ENCODE measurements at regions not wholly inside any gene's neighbourhood (a gene's known extent, or its start where the extent isn't known, plus 50 kb on each side); places are given as distances from the start of the nearest gene placed in this dataset.

DNA sequence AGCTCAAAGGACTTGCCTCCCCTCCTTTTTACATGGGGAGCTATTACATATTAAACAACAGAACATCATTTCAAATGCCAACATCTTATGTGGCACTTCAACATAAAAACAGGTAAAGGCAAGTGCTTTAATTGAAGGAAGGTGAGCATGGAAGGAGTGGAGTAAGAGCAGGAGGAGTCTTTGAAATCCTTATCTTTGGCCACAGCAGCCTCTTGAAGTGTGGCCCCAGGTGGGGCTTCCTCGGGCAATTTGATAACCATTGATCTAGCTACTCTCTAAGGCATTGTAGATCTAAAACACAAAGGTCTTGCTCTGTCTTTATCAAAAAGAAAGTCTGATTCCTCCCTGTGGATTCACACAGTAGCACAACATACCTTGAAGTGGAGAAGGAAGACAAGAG lies 70.9 kb upstream of the PPP2R5A start:
- no peak for TF ChIP-seq SMC3 (IDR thresholded peaks at IDR 0.05; ENCODE audit: low read depth, low read length)
- TF ChIP-seq CHD1 (IDR thresholded peaks at IDR 0.05; ENCODE audit: low read depth, low read length): no peak
- no peak for TF ChIP-seq RAD21 (IDR thresholded peaks at IDR 0.05; ENCODE audit: low read length)
- TF ChIP-seq BHLHE40 (IDR thresholded peaks at IDR 0.05; ENCODE audit: low read depth, low read length): no peak
- TF ChIP-seq RFX5 (IDR thresholded peaks at IDR 0.05; ENCODE audit: low read depth, low read length): no peak
- no peak for TF ChIP-seq CEBPB (IDR thresholded peaks at IDR 0.05; ENCODE audit: low read depth, low read length)
- no peak for TF ChIP-seq POLR2A (IDR thresholded peaks at IDR 0.05; ENCODE audit: low read depth, low read length)
- TF ChIP-seq USF2 (IDR thresholded peaks at IDR 0.05; ENCODE audit: low read depth, low read length): no peak
- TF ChIP-seq RCOR1 (IDR thresholded peaks at IDR 0.05; ENCODE audit: insufficient replicate concordance, low read length): no peak
- TF ChIP-seq, protein P1, sequence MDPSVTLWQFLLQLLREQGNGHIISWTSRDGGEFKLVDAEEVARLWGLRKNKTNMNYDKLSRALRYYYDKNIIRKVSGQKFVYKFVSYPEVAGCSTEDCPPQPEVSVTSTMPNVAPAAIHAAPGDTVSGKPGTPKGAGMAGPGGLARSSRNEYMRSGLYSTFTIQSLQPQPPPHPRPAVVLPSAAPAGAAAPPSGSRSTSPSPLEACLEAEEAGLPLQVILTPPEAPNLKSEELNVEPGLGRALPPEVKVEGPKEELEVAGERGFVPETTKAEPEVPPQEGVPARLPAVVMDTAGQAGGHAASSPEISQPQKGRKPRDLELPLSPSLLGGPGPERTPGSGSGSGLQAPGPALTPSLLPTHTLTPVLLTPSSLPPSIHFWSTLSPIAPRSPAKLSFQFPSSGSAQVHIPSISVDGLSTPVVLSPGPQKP (IDR thresholded peaks at IDR 0.05; ENCODE audit: borderline replicate concordance, low read depth, low read length): no peak
- no peak for TF ChIP-seq NFE2L2 (IDR thresholded peaks at IDR 0.05; ENCODE audit: low read depth, low read length)
- H3K79me1 ChIP-seq (ENCODE audit: low read depth in 1 of 2, low read length in 2 of 2): no peaks in the 10 kb centered on the region
- H2BK120ac ChIP-seq (ENCODE audit: low read depth, low read length): no peak overlapping the region
- H3K27ac ChIP-seq (ENCODE audit: insufficient read depth, low read length): no peak overlapping the region
- dilution Hi-C loops (cut with HindIII; ENCODE audit: low sequenced_read_pairs, unreplicated experiment) (no loop called here), intact Hi-C loops (cut with micrococcal nuclease) (no loop called here), in situ Hi-C loops (cut with MboI; ENCODE audit: low sequenced_read_pairs) (no loop called here)
- H4K20me1 ChIP-seq (ENCODE audit: insufficient read depth, low read length): no peaks in the 10 kb centered on the region
- H2BK20ac ChIP-seq (ENCODE audit: low read depth, low read length): no peak overlapping the region
- peaks cover 2% of the 10 kb centered on the region for H3K4me1 ChIP-seq (ENCODE audit: control insufficient read depth, insufficient read depth, low read length)
- ChIA-PET POLR2A (ENCODE audit: unreplicated experiment) (no interaction called here), CTCF (interaction anchor here (1.2 kb wide), 1 partner anchor 11 kb away, joined by 3 read pairs; no protein-coding TSS in a partner anchor)
- no peak overlapping the region for H4K91ac ChIP-seq (ENCODE audit: insufficient read depth, low read depth, low read length)
- no TSS peak for BruUV-seq (replicated peaks)
- no peak overlapping the region for H2AK5ac ChIP-seq (ENCODE audit: low read depth, low read length)
- no peaks in the 10 kb centered on the region for H3K9me3 ChIP-seq (ENCODE audit: control insufficient read depth, insufficient read depth, low read length)
- DNase-seq (no peak), ATAC-seq (ENCODE audit: low read depth) (no peak)
- H3K14ac ChIP-seq (replicated peaks; ENCODE audit: low read depth, low read length): no peak overlapping the region
- no peak overlapping the region for H3K18ac ChIP-seq (ENCODE audit: low read depth, low read length)
- no peaks in the 10 kb centered on the region for H3K36me3 ChIP-seq (ENCODE audit: control insufficient read depth, insufficient read depth, low read length)
- H4K5ac ChIP-seq (ENCODE audit: low read depth, low read length): no peak overlapping the region
- no peak overlapping the region for H4K8ac ChIP-seq (ENCODE audit: low read depth in 2 of 2, low read length in 2 of 2)
- no peak overlapping the region for H3K4me2 ChIP-seq (ENCODE audit: low read depth, low read length)
- no CpG with 5 or more reads among the region's 1 CpG for WGBS, 2 experiments (ENCODE audit: extremely low coverage in 2 of 2, insufficient read length in 1 of 2)
- H3K4me3 ChIP-seq (ENCODE audit: insufficient read depth, low read depth, low read length): no peak overlapping the region
- H3K4ac ChIP-seq (ENCODE audit: low read depth, low read length): no peak overlapping the region
- peaks cover 4% of the 10 kb centered on the region; the same call in 1 of the 2 replicates for H3K9me1 ChIP-seq (ENCODE audit: insufficient read depth, low read length)
- no peak overlapping the region for H3K9ac ChIP-seq (ENCODE audit: low read depth, low read length)
- no peak overlapping the region for H3K23ac ChIP-seq (ENCODE audit: low read depth, low read length)
- no peak overlapping the region for H2AFZ ChIP-seq (replicated peaks; ENCODE audit: low read length, poor library complexity)
- H3K27me3 ChIP-seq (ENCODE audit: control insufficient read depth, insufficient read depth, low read length): no peaks in the 10 kb centered on the region
- H3K56ac ChIP-seq (ENCODE audit: extremely low read depth, insufficient read depth, low read length): no peak overlapping the region
- no peak overlapping the region for H2BK5ac ChIP-seq (ENCODE audit: low read depth, low read length, poor library complexity, severe bottlenecking)
- no peak overlapping the region for H2BK15ac ChIP-seq (ENCODE audit: low read depth, low read length)
- H2AK9ac ChIP-seq (replicated peaks; ENCODE audit: low read depth, low read length, poor library complexity): no peak overlapping the region
